ENCODE measurements at regions not wholly inside any gene's neighbourhood (a gene's known extent, or its start where the extent isn't known, plus 50 kb on each side); places are given as distances from the start of the nearest gene placed in this dataset.

DNA sequence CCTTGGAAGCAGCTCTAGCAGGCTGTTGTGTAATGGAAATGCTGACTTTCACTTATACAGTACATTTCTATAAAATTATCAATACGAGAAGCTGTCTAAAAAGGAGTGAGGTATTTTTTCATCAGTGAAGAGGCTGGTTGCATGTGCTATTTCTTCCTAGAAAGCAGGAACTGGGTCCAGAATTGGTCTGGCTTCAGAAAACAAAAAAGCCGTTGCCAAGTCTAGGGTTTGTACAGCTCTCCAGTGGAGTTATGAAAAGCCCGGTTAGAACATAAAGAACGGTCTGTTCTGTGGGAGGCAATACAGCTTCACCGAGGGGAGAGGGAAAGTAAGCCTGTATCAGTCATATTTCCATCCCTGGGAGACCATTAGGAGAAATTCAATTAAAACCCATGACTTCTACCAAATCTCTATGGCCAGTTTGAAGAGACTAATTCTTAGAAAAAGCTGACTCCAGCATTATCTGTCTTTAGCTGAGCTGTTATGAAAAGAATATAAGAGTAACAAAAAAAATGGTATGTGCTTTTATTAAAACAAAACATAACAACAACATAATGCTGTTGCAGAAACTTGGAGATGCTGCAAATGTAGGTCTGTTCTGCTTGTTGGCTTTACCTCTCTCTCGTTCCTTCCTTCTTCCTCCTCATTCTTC lies 217.0 kb downstream of the CMPK2 start:
- H2BK5ac ChIP-seq (ENCODE audit: low read length), result no peak overlapping the region
- H2BK120ac ChIP-seq (ENCODE audit: low read depth, low read length), result no peak overlapping the region
- no peaks in the 10 kb centered on the region for H3K27me3 ChIP-seq (ENCODE audit: insufficient read depth, low read length, poor library complexity)
- H3K79me2 ChIP-seq (ENCODE audit: control insufficient read depth, insufficient read depth, low read length), result no peaks in the 10 kb centered on the region
- no peak overlapping the region for H4K5ac ChIP-seq (ENCODE audit: low read length)
- no peak overlapping the region for H4K8ac ChIP-seq (ENCODE audit: low read depth, low read length)
- H3K36me3 ChIP-seq (ENCODE audit: control insufficient read depth, insufficient read depth, low read length), result no peaks in the 10 kb centered on the region
- H3K4me3 ChIP-seq (ENCODE audit: low read length), result no peak overlapping the region
- no peak overlapping the region for H3K27ac ChIP-seq (ENCODE audit: low read depth, low read length)
- DNase-seq, result no peak
- H3K56ac ChIP-seq (ENCODE audit: low read length), result no peak overlapping the region
- H3K79me1 ChIP-seq (ENCODE audit: low read length), result no peaks in the 10 kb centered on the region
- H3K18ac ChIP-seq (ENCODE audit: low read length), result no peak overlapping the region
- H3K4me1 ChIP-seq (ENCODE audit: control insufficient read depth, low read depth, low read length), result no peaks in the 10 kb centered on the region
- no peak overlapping the region for H3K4ac ChIP-seq (ENCODE audit: low read depth, low read length)
- no peak overlapping the region for H3K4me2 ChIP-seq (ENCODE audit: low read length)
- H3K9ac ChIP-seq (ENCODE audit: low read length), result no peak overlapping the region
- H3K23ac ChIP-seq (ENCODE audit: low read length), result no peak overlapping the region
- no peak overlapping the region for H2BK15ac ChIP-seq (replicated peaks; ENCODE audit: low read depth)
- no peak overlapping the region for H2AK5ac ChIP-seq (ENCODE audit: low read length)
- WGBS (ENCODE audit: extremely low coverage, insufficient coverage, low lambda C conversion rate), result no CpG with 5 or more reads among the region's 6 CpGs

GRCh38 chr2:6650311-6650710 lies 215.4 kb downstream of the CMPK2 start:
- Histone ChIP-seq H3K79me1 (ENCODE audit: low read length) (no peaks in the 10 kb centered on the region), H3K79me2 (ENCODE audit: control insufficient read depth, insufficient read depth, low read length) (no peaks in the 10 kb centered on the region), H3K18ac (ENCODE audit: low read length) (no peak overlapping the region), H3K4me2 (ENCODE audit: low read length) (no peak overlapping the region), H3K4me1 (ENCODE audit: control insufficient read depth, low read depth, low read length) (no peaks in the 10 kb centered on the region), H2BK120ac (ENCODE audit: low read depth, low read length) (no peak overlapping the region), H2AK5ac (ENCODE audit: low read length) (no peak overlapping the region), H3K4ac (ENCODE audit: low read depth, low read length) (no peak overlapping the region), H3K56ac (ENCODE audit: low read length) (no peak overlapping the region), H4K5ac (ENCODE audit: low read length) (no peak overlapping the region), H3K4me3 (ENCODE audit: low read length) (no peak overlapping the region), H2BK15ac (replicated peaks; ENCODE audit: low read depth) (no peak overlapping the region), H3K9ac (ENCODE audit: low read length) (no peak overlapping the region), H2BK5ac (ENCODE audit: low read length) (no peak overlapping the region), H3K23ac (ENCODE audit: low read length) (no peak overlapping the region), H4K8ac (ENCODE audit: low read depth, low read length) (no peak overlapping the region), H3K27ac (ENCODE audit: low read depth, low read length) (no peak overlapping the region), H3K36me3 (ENCODE audit: control insufficient read depth, insufficient read depth, low read length) (no peaks in the 10 kb centered on the region), H3K27me3 (ENCODE audit: insufficient read depth, low read length, poor library complexity) (no peaks in the 10 kb centered on the region)
- DNase-seq, result no peak
- no CpG with 5 or more reads among the region's 5 CpGs for WGBS (ENCODE audit: extremely low coverage, insufficient coverage, low lambda C conversion rate)

GRCh38 chr2:6652251-6652650 lies 213.5 kb downstream of the CMPK2 start:
- no peaks in the 10 kb centered on the region for H3K79me1 ChIP-seq (ENCODE audit: low read length)
- no peak overlapping the region for H2AK5ac ChIP-seq (ENCODE audit: low read length)
- H4K8ac ChIP-seq (ENCODE audit: low read depth, low read length), result no peak overlapping the region
- H3K27ac ChIP-seq (ENCODE audit: low read depth, low read length), result no peak overlapping the region
- H3K56ac ChIP-seq (ENCODE audit: low read length), result no peak overlapping the region
- H3K36me3 ChIP-seq (ENCODE audit: control insufficient read depth, insufficient read depth, low read length), result no peaks in the 10 kb centered on the region
- H3K9ac ChIP-seq (ENCODE audit: low read length), result no peak overlapping the region
- no peak overlapping the region for H3K18ac ChIP-seq (ENCODE audit: low read length)
- H3K4ac ChIP-seq (ENCODE audit: low read depth, low read length), result no peak overlapping the region
- no peak overlapping the region for H4K5ac ChIP-seq (ENCODE audit: low read length)
- no peak overlapping the region for H2BK15ac ChIP-seq (replicated peaks; ENCODE audit: low read depth)
- no CpG with 5 or more reads among the region's 2 CpGs for WGBS (ENCODE audit: extremely low coverage, insufficient coverage, low lambda C conversion rate)
- H3K4me1 ChIP-seq (ENCODE audit: control insufficient read depth, low read depth, low read length), result no peaks in the 10 kb centered on the region
- no peak overlapping the region for H2BK120ac ChIP-seq (ENCODE audit: low read depth, low read length)
- H3K27me3 ChIP-seq (ENCODE audit: insufficient read depth, low read length, poor library complexity), result no peaks in the 10 kb centered on the region
- no peak overlapping the region for H3K4me3 ChIP-seq (ENCODE audit: low read length)
- H2BK5ac ChIP-seq (ENCODE audit: low read length), result no peak overlapping the region
- H3K23ac ChIP-seq (ENCODE audit: low read length), result no peak overlapping the region
- H3K79me2 ChIP-seq (ENCODE audit: control insufficient read depth, insufficient read depth, low read length), result no peaks in the 10 kb centered on the region
- DNase-seq, result no peak
- H3K4me2 ChIP-seq (ENCODE audit: low read length), result no peak overlapping the region

GRCh38 chr2:6653281-6653750 lies 212.4 kb downstream of the CMPK2 start:
- Histone ChIP-seq H3K27ac (ENCODE audit: low read depth, low read length) (no peak overlapping the region), H3K79me1 (ENCODE audit: low read length) (no peaks in the 10 kb centered on the region), H2BK120ac (ENCODE audit: low read depth, low read length) (no peak overlapping the region), H3K4me1 (ENCODE audit: control insufficient read depth, low read depth, low read length) (no peaks in the 10 kb centered on the region), H4K5ac (ENCODE audit: low read length) (no peak overlapping the region), H3K79me2 (ENCODE audit: control insufficient read depth, insufficient read depth, low read length) (no peaks in the 10 kb centered on the region), H2BK5ac (ENCODE audit: low read length) (no peak overlapping the region), H2AK5ac (ENCODE audit: low read length) (no peak overlapping the region), H3K36me3 (ENCODE audit: control insufficient read depth, insufficient read depth, low read length) (no peaks in the 10 kb centered on the region), H2BK15ac (replicated peaks; ENCODE audit: low read depth) (no peak overlapping the region), H3K4me2 (ENCODE audit: low read length) (no peak overlapping the region), H3K27me3 (ENCODE audit: insufficient read depth, low read length, poor library complexity) (no peaks in the 10 kb centered on the region), H3K18ac (ENCODE audit: low read length) (no peak overlapping the region), H3K56ac (ENCODE audit: low read length) (no peak overlapping the region), H3K4ac (ENCODE audit: low read depth, low read length) (no peak overlapping the region), H3K4me3 (ENCODE audit: low read length) (no peak overlapping the region), H4K8ac (ENCODE audit: low read depth, low read length) (no peak overlapping the region), H3K9ac (ENCODE audit: low read length) (no peak overlapping the region), H3K23ac (ENCODE audit: low read length) (no peak overlapping the region)
- DNase-seq, result no peak
- no CpG with 5 or more reads among the region's 7 CpGs for WGBS (ENCODE audit: extremely low coverage, insufficient coverage, low lambda C conversion rate)

GRCh38 chr2:6654279-6654678 lies 211.4 kb downstream of the CMPK2 start:
- Histone ChIP-seq H3K18ac (ENCODE audit: low read length) (no peak overlapping the region), H4K8ac (ENCODE audit: low read depth, low read length) (no peak overlapping the region), H4K5ac (ENCODE audit: low read length) (no peak overlapping the region), H3K4ac (ENCODE audit: low read depth, low read length) (no peak overlapping the region), H3K56ac (ENCODE audit: low read length) (no peak overlapping the region), H3K27ac (ENCODE audit: low read depth, low read length) (no peak overlapping the region), H3K4me2 (ENCODE audit: low read length) (no peak overlapping the region), H3K79me2 (ENCODE audit: control insufficient read depth, insufficient read depth, low read length) (no peaks in the 10 kb centered on the region), H3K23ac (ENCODE audit: low read length) (no peak overlapping the region), H2BK15ac (replicated peaks; ENCODE audit: low read depth) (no peak overlapping the region), H3K36me3 (ENCODE audit: control insufficient read depth, insufficient read depth, low read length) (no peaks in the 10 kb centered on the region), H2BK120ac (ENCODE audit: low read depth, low read length) (no peak overlapping the region), H3K4me3 (ENCODE audit: low read length) (no peak overlapping the region), H3K79me1 (ENCODE audit: low read length) (no peaks in the 10 kb centered on the region), H2AK5ac (ENCODE audit: low read length) (no peak overlapping the region), H3K27me3 (ENCODE audit: insufficient read depth, low read length, poor library complexity) (no peaks in the 10 kb centered on the region), H3K4me1 (ENCODE audit: control insufficient read depth, low read depth, low read length) (no peaks in the 10 kb centered on the region), H2BK5ac (ENCODE audit: low read length) (no peak overlapping the region), H3K9ac (ENCODE audit: low read length) (no peak overlapping the region)
- no peak for DNase-seq
- WGBS (ENCODE audit: extremely low coverage, insufficient coverage, low lambda C conversion rate), result no CpG with 5 or more reads among the region's 5 CpGs

GRCh38 chr2:6656633-6657032 lies 209.1 kb downstream of the CMPK2 start:
- no peak for DNase-seq
- Histone ChIP-seq H3K56ac (ENCODE audit: low read length) (no peak overlapping the region), H3K36me3 (ENCODE audit: control insufficient read depth, insufficient read depth, low read length) (no peaks in the 10 kb centered on the region), H2AK5ac (ENCODE audit: low read length) (no peak overlapping the region), H2BK15ac (replicated peaks; ENCODE audit: low read depth) (no peak overlapping the region), H3K4me2 (ENCODE audit: low read length) (no peak overlapping the region), H2BK120ac (ENCODE audit: low read depth, low read length) (no peak overlapping the region), H3K79me2 (ENCODE audit: control insufficient read depth, insufficient read depth, low read length) (no peaks in the 10 kb centered on the region), H3K4me3 (ENCODE audit: low read length) (no peak overlapping the region), H3K18ac (ENCODE audit: low read length) (no peak overlapping the region), H2BK5ac (ENCODE audit: low read length) (no peak overlapping the region), H3K9ac (ENCODE audit: low read length) (no peak overlapping the region), H3K27me3 (ENCODE audit: insufficient read depth, low read length, poor library complexity) (no peaks in the 10 kb centered on the region), H4K5ac (ENCODE audit: low read length) (no peak overlapping the region), H3K4me1 (ENCODE audit: control insufficient read depth, low read depth, low read length) (no peaks in the 10 kb centered on the region), H3K79me1 (ENCODE audit: low read length) (no peaks in the 10 kb centered on the region), H3K23ac (ENCODE audit: low read length) (no peak overlapping the region), H3K27ac (ENCODE audit: low read depth, low read length) (no peak overlapping the region), H4K8ac (ENCODE audit: low read depth, low read length) (no peak overlapping the region), H3K4ac (ENCODE audit: low read depth, low read length) (no peak overlapping the region)
- WGBS (ENCODE audit: extremely low coverage, insufficient coverage, low lambda C conversion rate), result no CpG with 5 or more reads among the region's 4 CpGs

Data from mesendoderm (in vitro differentiated cells).